Hematopoietic multipotent progenitor cell (in vitro differentiated cells): ENCODE measurements at regions not wholly inside any gene's neighbourhood (a gene's known extent, or its start where the extent isn't known, plus 50 kb on each side); places are given as distances from the start of the nearest gene placed in this dataset.
"Not testable (repeated sequence)": the region's sequence is repeated elsewhere in the genome, so short reads cannot be mapped to it uniquely, and the experiment has no call there.

Source experiments
- DNase-seq, 3 donors: peaks; one replicate each; pipeline ENCODE4 v3.0.0-alpha.2; 2011 to 2015; ENCODE audit warnings: low read depth in 2 of 3, low spot score in 2 of 3

- no peak for DNase-seq
These were observed 521.2 kb downstream of the KCNA4 start for GRCh38 chr11:29495676-29496075.

DNA sequence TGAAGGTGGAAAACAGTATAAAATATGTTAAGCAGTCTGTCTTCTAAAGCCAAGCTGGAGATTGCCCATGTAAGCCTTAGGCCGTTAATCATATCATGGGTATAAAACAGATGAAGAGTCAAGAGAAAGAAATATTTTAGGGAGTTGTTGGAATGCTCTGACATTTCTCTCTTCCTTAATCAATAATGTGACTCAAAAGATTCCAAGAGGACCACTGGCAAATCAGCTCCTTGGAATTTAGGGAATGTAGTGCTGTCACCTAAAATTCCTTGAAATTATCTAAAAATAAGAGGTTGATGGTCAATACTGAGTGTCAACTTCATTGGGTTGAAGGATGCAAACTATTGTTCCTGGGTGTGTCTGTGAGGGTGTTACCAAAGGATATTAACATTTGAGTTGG lies 525.9 kb downstream of the KCNA4 start:
- no peak for DNase-seq

DNA sequence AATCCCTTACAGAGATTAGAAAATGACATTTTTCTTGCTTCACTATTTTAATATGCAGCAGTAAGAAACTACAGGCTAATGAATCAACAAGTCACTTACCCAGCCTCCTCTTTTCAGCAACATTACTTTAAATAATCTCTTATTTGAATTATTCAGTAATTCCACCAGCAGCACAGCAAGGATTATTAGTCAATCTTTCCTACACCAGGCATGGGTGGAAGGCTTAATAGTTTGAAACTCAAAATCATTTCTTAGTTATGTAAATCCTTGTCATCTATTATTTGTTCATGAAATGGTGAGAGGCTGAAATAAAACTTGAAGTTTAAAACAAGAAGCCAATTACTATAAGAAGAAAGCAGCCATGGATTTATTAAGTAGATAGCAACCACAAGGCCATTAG lies 530.5 kb downstream of the KCNA4 start:
- DNase-seq = no peak

GRCh38 chr11:29485641-29486040 lies 531.2 kb downstream of the KCNA4 start:
- DNase-seq = no peak

DNA sequence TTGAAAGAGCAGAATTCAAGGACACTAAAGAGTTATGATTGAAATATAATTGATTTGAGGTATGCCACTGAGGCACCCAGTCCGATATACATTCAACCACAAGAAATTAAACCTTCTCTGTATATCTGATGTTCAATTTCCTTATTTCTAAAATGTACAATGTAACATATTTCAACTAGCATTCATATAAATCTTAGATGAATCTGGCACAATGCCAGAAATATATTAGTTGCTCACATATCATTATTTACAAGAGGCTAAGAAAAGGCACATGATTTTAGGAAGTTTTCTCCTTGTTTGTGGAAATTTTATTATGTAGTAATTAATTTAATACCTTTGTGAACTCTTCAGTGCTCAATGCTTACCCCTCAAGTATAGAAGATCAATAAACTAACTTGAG lies 532.3 kb downstream of the KCNA4 start:
- no peak for DNase-seq

DNA sequence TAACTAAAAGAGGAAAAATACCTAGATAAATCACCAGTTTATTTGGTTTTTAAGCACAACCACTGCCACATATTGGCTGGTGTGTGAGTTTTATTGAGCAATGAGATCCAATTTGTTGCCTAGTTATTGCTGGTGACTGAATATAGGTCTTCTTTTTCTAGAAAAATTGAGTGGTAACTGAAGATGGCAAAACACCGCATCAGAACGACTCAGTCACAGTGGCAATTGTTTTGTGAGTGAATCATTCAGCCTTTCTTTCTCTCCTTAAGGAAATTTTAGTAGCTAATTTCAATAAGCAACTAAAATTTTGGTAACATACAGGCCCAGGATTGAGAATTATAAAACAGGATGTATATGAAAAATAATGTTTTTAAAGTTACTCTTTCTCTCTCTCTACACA lies 533.0 kb downstream of the KCNA4 start:
- DNase-seq = no peak

DNA sequence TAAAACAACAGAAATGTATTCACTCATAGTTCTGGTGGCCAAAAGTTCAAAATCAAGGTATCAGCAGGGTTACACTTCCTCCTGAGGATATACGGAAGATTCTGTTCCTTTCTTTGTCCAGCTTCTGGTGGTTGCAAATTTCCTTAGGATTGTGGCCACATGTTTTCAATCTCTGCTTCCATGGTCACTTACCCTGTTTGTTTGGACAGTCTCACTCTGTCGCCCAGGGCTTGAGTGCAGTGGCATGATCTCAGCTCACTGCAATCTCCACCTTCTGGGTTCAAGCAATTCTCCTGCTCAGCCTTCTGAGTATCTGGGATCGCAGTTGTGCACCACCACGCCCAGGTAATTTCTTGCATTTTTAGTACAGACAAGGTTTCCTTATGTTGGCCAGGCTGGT lies 534.3 kb downstream of the KCNA4 start:
- DNase-seq = no peak

DNA sequence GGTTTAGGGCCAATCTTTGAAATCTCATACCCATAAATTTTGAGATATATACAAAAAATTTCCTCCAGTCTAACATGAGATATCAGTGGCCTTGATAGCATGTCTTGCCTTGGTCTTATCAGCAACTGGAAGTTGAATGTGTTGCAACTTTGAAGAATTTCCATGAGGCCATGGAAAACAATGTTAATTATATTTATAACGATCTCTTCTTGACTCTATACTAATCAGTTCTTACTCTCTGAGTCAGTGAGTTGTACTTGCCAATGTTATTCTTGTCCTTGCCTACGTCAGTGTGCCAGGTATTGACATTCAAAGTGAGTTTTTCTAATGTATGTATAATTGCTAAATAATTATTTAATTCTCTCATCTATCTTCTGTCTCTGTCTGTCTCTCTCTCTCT lies 535.1 kb downstream of the KCNA4 start:
- DNase-seq = no peak

DNA sequence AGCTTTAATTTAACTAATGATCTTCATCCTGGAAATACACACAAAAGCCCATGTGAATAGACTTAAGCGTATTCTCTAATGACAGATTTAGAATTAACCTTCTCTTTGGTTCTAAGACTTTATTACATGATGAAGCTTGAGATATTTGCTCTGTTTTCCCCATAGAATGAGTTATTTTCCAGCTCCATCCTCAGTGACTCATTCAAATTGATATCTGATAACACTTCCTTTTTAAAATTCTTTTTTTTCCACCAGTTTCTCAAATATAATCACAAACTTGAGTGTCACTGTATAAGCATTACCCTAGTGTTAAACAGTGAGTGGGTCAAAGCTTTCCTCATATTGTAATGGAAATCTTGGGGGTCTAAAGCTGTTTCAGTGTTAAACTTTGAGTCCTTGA lies 535.8 kb downstream of the KCNA4 start:
- no peak for DNase-seq

- no peak for DNase-seq
These were observed 558.6 kb downstream of the KCNA4 start for GRCh38 chr11:29458252-29458651.

DNA sequence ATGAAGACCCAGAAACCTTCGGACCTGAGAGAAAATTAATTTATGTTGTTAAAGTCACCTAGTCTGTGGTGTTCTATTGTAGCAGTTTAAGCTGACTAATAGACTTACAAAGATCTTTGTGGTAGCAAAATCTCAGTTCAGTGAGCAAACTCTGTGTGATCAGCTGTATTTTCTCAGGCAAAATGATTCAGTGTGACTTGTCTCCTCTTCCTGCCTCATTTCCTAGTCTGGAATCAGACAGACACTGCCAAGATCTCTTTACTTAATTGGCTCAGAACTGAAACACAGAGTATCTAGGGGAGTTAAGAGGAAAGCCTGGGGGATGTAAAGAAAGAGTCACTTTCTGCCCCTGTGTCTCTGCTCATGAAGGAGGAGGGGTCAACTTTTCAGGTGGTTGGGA lies 564.7 kb downstream of the KCNA4 start:
- DNase-seq = no peak

DNA sequence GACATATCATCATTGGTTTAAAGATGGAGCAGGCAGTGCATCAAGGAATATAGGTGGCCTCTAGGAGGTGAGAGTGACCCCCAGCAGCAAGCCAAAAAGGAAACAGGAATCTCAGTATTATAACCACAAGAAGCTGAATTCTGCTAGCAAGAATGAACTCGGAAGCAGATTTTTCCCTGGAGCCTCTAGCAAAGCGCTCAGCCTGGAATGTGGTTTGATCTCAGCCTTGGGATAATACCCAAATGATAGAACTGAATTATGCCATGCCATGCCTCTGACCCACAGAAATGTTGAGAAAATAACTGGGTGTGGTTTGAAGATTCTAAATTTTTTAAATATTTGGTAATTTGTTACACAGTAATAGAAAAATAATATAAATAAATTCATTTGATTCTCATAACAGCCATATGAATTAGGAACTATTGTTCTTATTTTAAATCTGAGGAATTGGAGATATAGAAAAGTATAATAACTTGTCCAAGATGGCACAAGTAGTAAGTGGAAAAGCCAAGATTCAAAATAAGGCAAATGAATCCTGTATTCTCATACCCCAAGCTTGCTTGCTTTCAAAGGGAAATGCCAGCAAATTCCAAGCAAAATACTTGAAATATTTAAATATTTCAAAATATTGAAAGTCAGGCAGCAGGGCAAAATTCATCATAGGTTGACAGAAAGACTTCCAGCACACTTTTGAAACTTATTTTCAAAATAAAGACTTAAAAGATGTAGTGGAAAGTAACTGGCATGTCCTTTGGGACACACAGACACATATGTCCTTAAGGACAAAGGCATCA lies 567.4 kb downstream of the KCNA4 start:
- no peak for DNase-seq

- no peak for DNase-seq
These were observed 568.5 kb downstream of the KCNA4 start for GRCh38 chr11:29448246-29448877.

GRCh38 chr11:29447821-29448220 lies 569.0 kb downstream of the KCNA4 start:
- DNase-seq = no peak

DNA sequence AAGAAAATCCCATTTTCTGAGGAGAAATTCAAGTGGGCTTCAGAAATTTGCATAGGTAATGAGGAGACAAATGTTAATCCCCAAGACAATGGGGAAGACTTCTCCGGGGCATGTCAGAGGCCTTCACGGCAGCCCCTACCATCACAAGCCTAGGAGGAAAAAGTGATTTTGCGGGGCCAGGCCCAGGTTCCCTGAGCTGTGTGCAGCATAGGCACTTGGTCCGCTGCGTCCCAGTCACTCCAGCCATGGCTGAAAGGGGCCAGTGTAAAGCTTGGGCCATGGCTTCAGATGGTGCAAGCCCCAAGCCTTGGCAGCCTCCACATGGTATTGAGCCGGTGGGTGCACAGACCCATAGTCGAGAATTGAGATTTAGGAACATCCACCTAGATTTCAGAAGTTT lies 570.7 kb downstream of the KCNA4 start:
- no peak for DNase-seq

- not testable (repeated sequence) for DNase-seq
These were observed 571.6 kb downstream of the KCNA4 start for GRCh38 chr11:29445191-29445590.

GRCh38 chr11:29438815-29439214 lies 578.0 kb downstream of the KCNA4 start:
- no peak for DNase-seq

DNA sequence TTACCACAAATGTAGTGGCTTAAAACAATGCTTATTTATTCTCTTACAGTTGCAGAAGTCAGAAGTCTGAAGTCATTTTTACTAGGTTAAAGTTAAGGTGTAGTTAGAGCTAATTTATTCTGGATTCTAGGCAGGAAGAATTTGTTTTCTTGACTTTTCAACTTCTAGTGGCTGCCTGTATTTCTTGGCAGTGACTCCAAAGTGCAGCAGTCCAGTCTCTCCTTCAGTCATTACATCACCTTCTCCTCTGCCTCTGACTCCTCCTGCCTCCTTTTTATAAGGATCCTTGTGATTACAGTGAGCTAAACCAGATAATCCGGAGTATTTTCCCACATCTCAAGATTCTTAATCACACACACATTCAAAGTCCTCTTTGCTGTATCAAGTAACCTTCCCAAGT lies 581.4 kb downstream of the KCNA4 start:
- DNase-seq = no peak

GRCh38 chr11:29432719-29433325 lies 584.0 kb downstream of the KCNA4 start:
- peak in 1 of 3 donors; percentile 3 for DNase-seq

DNA sequence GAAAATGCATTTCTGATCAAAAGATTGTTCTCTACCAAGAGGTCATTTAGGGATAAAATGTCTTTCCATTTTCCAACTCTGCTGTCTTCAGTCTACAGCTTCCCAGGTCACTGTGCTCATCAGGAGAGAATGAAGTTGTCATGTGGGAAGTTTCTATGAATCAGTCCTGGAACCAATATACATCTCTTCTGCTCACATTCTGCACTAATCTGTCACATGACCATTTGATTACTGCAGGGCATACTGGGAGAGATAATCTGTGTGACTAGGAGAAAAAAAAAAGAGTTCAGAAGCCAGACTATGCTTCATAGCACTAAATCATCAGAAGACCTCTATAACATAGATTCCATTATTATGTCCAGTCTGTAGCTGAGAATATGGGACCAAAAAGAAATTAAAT lies 611.5 kb downstream of the KCNA4 start:
- no peak for DNase-seq

DNA sequence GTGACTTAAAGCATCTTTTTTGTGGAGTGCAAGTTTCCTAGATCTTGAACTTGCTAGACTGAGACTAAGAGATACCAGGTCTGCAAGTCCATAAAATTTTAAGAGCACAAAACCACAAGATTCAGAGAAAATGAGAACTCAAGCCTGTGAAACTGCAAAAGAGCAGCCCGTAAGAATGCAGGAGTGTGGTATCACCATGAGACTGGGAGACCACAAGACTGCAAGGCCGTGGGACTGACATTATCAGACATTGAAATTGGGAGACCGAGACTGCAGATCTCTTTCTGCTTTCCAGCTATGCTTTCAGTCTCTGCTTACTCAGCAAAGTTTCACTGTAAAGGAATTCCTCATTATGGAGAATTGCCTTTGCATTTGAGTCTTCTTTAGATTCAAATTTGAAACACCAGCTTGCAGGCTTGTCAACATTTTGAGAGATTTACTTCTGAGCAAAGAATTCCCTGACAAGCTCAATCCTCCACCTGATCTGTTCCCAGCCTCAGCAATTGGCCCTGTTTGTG lies 621.2 kb downstream of the KCNA4 start:
- DNase-seq = no peak

- no peak for DNase-seq
These were observed 627.0 kb downstream of the KCNA4 start for GRCh38 chr11:29389793-29390192.
